ENCODE measurements at regions not wholly inside any gene's neighbourhood (a gene's known extent, or its start where the extent isn't known, plus 50 kb on each side); places are given as distances from the start of the nearest gene placed in this dataset.

GRCh38 chr6:117110737-117111136 lies 154.6 kb upstream of the VGLL2 start:
- peaks cover 0 to 5% (median 3%) of the 10 kb centered on the region in 3 experiments; a peak in 2 of 7 replicates for H3K36me3 Mint-ChIP-seq (ENCODE audit: insufficient read depth in 1 of 3, low read depth in 3 of 3)
- H3K4me1 ChIP-seq (ENCODE audit: insufficient read depth, low read length), result no peaks in the 10 kb centered on the region
- no peak for DNase-seq
- H2BK5ac ChIP-seq (ENCODE audit: insufficient read length, low read length), result no peak overlapping the region
- no peak overlapping the region for H2BK20ac ChIP-seq (ENCODE audit: low read depth, low read length, poor library complexity, severe bottlenecking)
- H3K9me3 Mint-ChIP-seq, result peaks cover 8 to 14% of the 10 kb centered on the region in 2 experiments
- no peak overlapping the region for H2AK5ac ChIP-seq (ENCODE audit: insufficient read length, low read length)
- H3K4me1 Mint-ChIP-seq, result 0 out of 4 replicates have a peak, but pooled peaks cover 0 to 2% of the 10 kb centered on the region in 2 experiments
- H3K79me2 ChIP-seq (ENCODE audit: insufficient read depth, low read length), result no peaks in the 10 kb centered on the region
- no peaks in the 10 kb centered on the region for H3K27me3 ChIP-seq (ENCODE audit: insufficient read depth, low read length)
- no peak overlapping the region for H3K4me2 ChIP-seq (ENCODE audit: insufficient read depth, insufficient read length, low read length)
- no peak overlapping the region for H3K27ac ChIP-seq (ENCODE audit: insufficient read length, low read depth, low read length)
- WGBS (ENCODE audit: extremely low coverage, insufficient read length, low lambda C conversion rate), result no CpG with 5 or more reads among the region's 5 CpGs
- H4K8ac ChIP-seq (replicated peaks; ENCODE audit: insufficient read length, low read depth, low read length), result no peak overlapping the region
- no peak overlapping the region for H3K9ac ChIP-seq (ENCODE audit: extremely low read depth, insufficient read length, low read length)
- H4K5ac ChIP-seq (ENCODE audit: insufficient read length, low read depth, low read length), result no peak overlapping the region
- no peak overlapping the region for H2BK12ac ChIP-seq (ENCODE audit: insufficient read length, low read depth, low read length)
- no peak for TF ChIP-seq CTCF (conservative IDR thresholded peaks at IDR 0.05)
- H4K91ac ChIP-seq (ENCODE audit: insufficient read length, low read depth, low read length), result no peak overlapping the region
- H3K56ac ChIP-seq (ENCODE audit: insufficient read length, low read depth, low read length), result no peak overlapping the region
- no peaks in the 10 kb centered on the region for H3K79me1 ChIP-seq (ENCODE audit: insufficient read depth, low read depth, low read length, poor library complexity, severe bottlenecking)
- H3K23ac ChIP-seq (ENCODE audit: insufficient read length, low read depth, low read length), result no peak overlapping the region
- H2AFZ ChIP-seq (ENCODE audit: low read length), result no peak overlapping the region
- H3K4ac ChIP-seq (ENCODE audit: low read depth, low read length), result no peak overlapping the region
- no peak overlapping the region for H3K14ac ChIP-seq (ENCODE audit: insufficient read depth, low read length)
- no peaks in the 10 kb centered on the region for H3K9me3 ChIP-seq (ENCODE audit: control insufficient read depth, low read depth, low read length)
- H4K20me1 ChIP-seq (ENCODE audit: control insufficient read depth, insufficient read depth, insufficient read length), result no peaks in the 10 kb centered on the region
- H3K4me3 Mint-ChIP-seq, result no peak overlapping the region
- H3K18ac ChIP-seq (ENCODE audit: insufficient read length, low read depth, low read length), result no peak overlapping the region
- no peak overlapping the region for H2BK120ac ChIP-seq (ENCODE audit: low read depth, low read length, poor library complexity, severe bottlenecking)
- no peak overlapping the region for H2BK15ac ChIP-seq (ENCODE audit: low read depth, low read length)
- no peaks in the 10 kb centered on the region for H3K23me2 ChIP-seq (ENCODE audit: insufficient read length, low read depth, low read length, poor library complexity, severe bottlenecking)
- no peak overlapping the region for H3T11ph ChIP-seq (ENCODE audit: low read length)
- no peak overlapping the region for H3K27ac Mint-ChIP-seq
- peaks cover 3% of the 10 kb centered on the region; the same call in 1 of the 2 replicates for H3K27me3 Mint-ChIP-seq (ENCODE audit: low read depth)
